PC-3 (cell line): ENCODE measurements at regions not wholly inside any gene's neighbourhood (a gene's known extent, or its start where the extent isn't known, plus 50 kb on each side); places are given as distances from the start of the nearest gene placed in this dataset.

Experiments used
- ATAC-seq: fragments of 200-7000 bp; cut with Tn5 transposase; 2 replicates; pipeline ENCODE4 v1.9.1; 2020; ENCODE audit warnings: mild to moderate bottlenecking, moderate library complexity
- BruUV-seq: library from RNA; stranded (reverse); fragments of 400-500 nt; replicated peaks from 2 replicates; lab custom pipeline; 2021; lab: Mats Ljungman, UMichigan
- CTCF ChIA-PET: fragments of 300-600 bp; sonication (Branson Sonifier 250); formaldehyde crosslinking; loops from one replicate; lab custom pipeline; 2022; ENCODE audit warnings: antibody characterized with exemption; lab: Charles Lee
- POLR2A ChIA-PET: fragments of 300-600 bp; sonication (Branson Sonifier 250); formaldehyde crosslinking; loops from one replicate; lab custom pipeline; 2022; ENCODE audit warnings: antibody characterized with exemption; ENCODE audit not compliant: unreplicated experiment; lab: Charles Lee
- DNase-seq: peaks from one replicate; pipeline ENCODE4 v3.0.0-alpha.2; 2015
- H2AFZ ChIP-seq: fragments of 300-600 bp; sonication (generic); 2 replicates; pipeline ENCODE4 v1.6.0; 2016; ENCODE audit warnings: antibody characterized with exemption, low read length
- H3F3A ChIP-seq: fragments of 300-600 bp; sonication (generic); one replicate; pipeline ENCODE4 v1.6.0; 2017; ENCODE audit warnings: antibody characterized with exemption, low read length, control low read depth, mild to moderate bottlenecking; ENCODE audit not compliant: unreplicated experiment
- H3K27ac ChIP-seq: fragments of 300-600 bp; sonication (generic); 2 replicates; pipeline ENCODE4 v1.5.1; 2016; ENCODE audit warnings: mild to moderate bottlenecking, low read length
- H3K27me3 ChIP-seq: fragments of 300-600 bp; sonication (generic); 2 replicates; pipeline ENCODE4 v1.6.1; 2016; ENCODE audit warnings: low read length, mixed read lengths
- H3K36me3 ChIP-seq: fragments of 300-600 bp; sonication (generic); 2 replicates; pipeline ENCODE4 v1.6.1; 2016; ENCODE audit warnings: low read depth, mixed run types, low read length, mixed read lengths
- H3K4me1 ChIP-seq: fragments of 300-600 bp; sonication (generic); 2 replicates; pipeline ENCODE4 v1.5.1; 2016; ENCODE audit warnings: low read length; ENCODE audit not compliant: insufficient read depth
- H3K4me2 ChIP-seq: fragments of 300-600 bp; sonication (generic); 2 replicates; pipeline ENCODE4 v1.6.0; 2016; ENCODE audit warnings: low read length
- H3K4me3 ChIP-seq: fragments of 300-600 bp; sonication (generic); 2 replicates; pipeline ENCODE4 v1.5.1; 2016; ENCODE audit warnings: mild to moderate bottlenecking, low read length, mixed read lengths
- H3K79me2 ChIP-seq: fragments of 300-600 bp; sonication (generic); 2 replicates; pipeline ENCODE4 v1.6.1; 2017; ENCODE audit warnings: low read length, mixed read lengths
- H3K9ac ChIP-seq: fragments of 300-600 bp; sonication (generic); 2 replicates; pipeline ENCODE4 v1.6.0; 2016; ENCODE audit warnings: mild to moderate bottlenecking, low read length
- H3K9me2 ChIP-seq: fragments of 300-600 bp; sonication (generic); replicated peaks from 2 replicates; pipeline ENCODE4 v1.6.1; 2016; ENCODE audit warnings: mixed run types, low read length, mixed read lengths
- H3K9me3 ChIP-seq: fragments of 300-600 bp; sonication (generic); 2 replicates; pipeline ENCODE4 v1.6.1; 2016; ENCODE audit warnings: low read length, mixed read lengths
- H4K20me1 ChIP-seq: fragments of 300-600 bp; sonication (generic); 2 replicates; pipeline ENCODE4 v1.6.1; 2016; ENCODE audit warnings: low read length, mixed read lengths
- CTCF ChIP-seq: fragments of 300-600 bp; sonication (generic); conservative IDR thresholded peaks from 2 replicates; pipeline ENCODE4 v1.5.1; 2017; ENCODE audit warnings: antibody characterized with exemption, low read depth, mild to moderate bottlenecking, low read length
- EZH2 ChIP-seq: fragments of 300-600 bp; sonication (generic); IDR thresholded peaks from one replicate; pipeline ENCODE4 v1.6.1; 2017; ENCODE audit warnings: antibody characterized with exemption, mild to moderate bottlenecking, low read length; ENCODE audit not compliant: unreplicated experiment
- EZH2phosphoT487 ChIP-seq: fragments of 300-600 bp; sonication (generic); IDR thresholded peaks from 2 replicates; pipeline ENCODE4 v1.6.1; 2018; ENCODE audit warnings: mild to moderate bottlenecking, antibody characterized with exemption, low read length, borderline replicate concordance
- intact Hi-C: fragments of 100-400 bp; cut with micrococcal nuclease; formaldehyde crosslinking; loops from 2 replicates; pipeline ENCODE4 v1.9.0; 2023

GRCh38 chr4:156247470-156247869 lies 293.8 kb upstream of the CTSO start:
- intact Hi-C loops, result no loop called here
- ChIA-PET POLR2A (no interaction called here), CTCF (no interaction called here)

GRCh38 chr4:156243015-156243414 lies 289.3 kb upstream of the CTSO start:
- Histone ChIP-seq H2AFZ (no peak overlapping the region), H3K79me2 (no peaks in the 10 kb centered on the region), H3K4me2 (no peak overlapping the region), H3K4me3 (no peak overlapping the region), H3K4me1 (no peaks in the 10 kb centered on the region), H3K27me3 (no peaks in the 10 kb centered on the region), H4K20me1 (no peaks in the 10 kb centered on the region), H3K27ac (no peak overlapping the region), H3F3A (no peaks in the 10 kb centered on the region), H3K9me3 (no peaks in the 10 kb centered on the region), H3K9me2 (no peaks in the 10 kb centered on the region), H3K36me3 (no peaks in the 10 kb centered on the region), H3K9ac (no peak overlapping the region)
- intact Hi-C loops, result no loop called here
- TF ChIP-seq EZH2 (no peak), CTCF (no peak)
- CTCF ChIA-PET, result no interaction called here
- POLR2A ChIA-PET, result no interaction called here
- DNase-seq, result no peak
- no peak for ATAC-seq
- BruUV-seq, result no TSS peak

More at GRCh38 chr4:156247470-156247869, 293.8 kb upstream of the CTSO start:
- Histone ChIP-seq H3K4me3 (no peak overlapping the region), H3K79me2 (no peaks in the 10 kb centered on the region), H3K4me2 (no peak overlapping the region), H2AFZ (no peak overlapping the region), H4K20me1 (no peaks in the 10 kb centered on the region), H3K9me2 (no peaks in the 10 kb centered on the region), H3K9me3 (no peaks in the 10 kb centered on the region), H3K9ac (no peak overlapping the region), H3K27me3 (no peaks in the 10 kb centered on the region), H3K4me1 (no peaks in the 10 kb centered on the region), H3K27ac (no peak overlapping the region), H3F3A (no peaks in the 10 kb centered on the region), H3K36me3 (no peaks in the 10 kb centered on the region)
- no peak for ATAC-seq
- BruUV-seq, result no TSS peak
- DNase-seq, result no peak
- no peak for TF ChIP-seq EZH2
- TF ChIP-seq CTCF, result no peak
- no peak for TF ChIP-seq EZH2phosphoT487

GRCh38 chr4:156242390-156242789 lies 288.7 kb upstream of the CTSO start:
- DNase-seq, result no peak
- Histone ChIP-seq H4K20me1 (no peaks in the 10 kb centered on the region), H2AFZ (no peak overlapping the region), H3K4me2 (no peak overlapping the region), H3K27ac (no peak overlapping the region), H3K27me3 (no peaks in the 10 kb centered on the region), H3K79me2 (no peaks in the 10 kb centered on the region), H3K9me3 (no peaks in the 10 kb centered on the region), H3F3A (no peaks in the 10 kb centered on the region), H3K4me1 (no peaks in the 10 kb centered on the region), H3K36me3 (no peaks in the 10 kb centered on the region), H3K4me3 (no peak overlapping the region), H3K9ac (no peak overlapping the region), H3K9me2 (no peaks in the 10 kb centered on the region)
- ChIA-PET CTCF (no interaction called here), POLR2A (no interaction called here)
- intact Hi-C loops, result no loop called here
- TF ChIP-seq EZH2phosphoT487 (no peak), CTCF (no peak), EZH2 (no peak)
- no peak for ATAC-seq
- BruUV-seq, result no TSS peak
